ENCODE measurements at regions not wholly inside any gene's neighbourhood (a gene's known extent, or its start where the extent isn't known, plus 50 kb on each side); places are given as distances from the start of the nearest gene placed in this dataset.

DNA sequence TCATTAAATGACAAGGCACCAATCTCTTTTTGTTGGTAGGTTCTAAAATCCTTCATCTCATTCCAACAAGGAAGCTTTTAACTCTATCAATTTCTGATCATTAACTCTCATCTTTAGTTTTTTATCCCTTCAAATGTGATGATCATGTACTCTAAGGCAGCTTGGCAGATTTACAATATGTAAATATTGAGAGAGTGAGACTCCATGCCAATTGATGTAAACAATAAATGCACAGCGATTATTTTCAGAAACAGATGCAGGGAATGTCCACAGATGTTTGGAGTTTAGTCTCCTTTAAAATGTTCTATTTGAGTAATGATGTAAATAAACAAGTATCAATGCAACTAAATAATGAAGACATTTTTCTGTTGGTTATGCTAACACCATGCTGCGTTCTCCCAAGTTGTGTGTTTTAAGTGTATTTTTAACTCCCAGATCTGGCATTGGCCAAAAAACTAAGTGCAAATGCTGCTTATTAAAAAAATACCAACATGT is 213.8 kb downstream of the AHR start:
- H3K79me2 ChIP-seq (ENCODE audit: insufficient read depth, low read length), result no peaks in the 10 kb centered on the region
- no peak overlapping the region for H3K9ac ChIP-seq (ENCODE audit: low read depth, low read length, poor library complexity, severe bottlenecking)
- no peaks in the 10 kb centered on the region for H3F3A ChIP-seq (ENCODE audit: low read depth)
- no peaks in the 10 kb centered on the region for H4K20me1 ChIP-seq (ENCODE audit: insufficient read depth, low read length, poor library complexity, severe bottlenecking)
- H3K27me3 ChIP-seq (ENCODE audit: insufficient read depth, low read length, poor library complexity, severe bottlenecking), result no peaks in the 10 kb centered on the region
- no peaks in the 10 kb centered on the region for H3K9me2 ChIP-seq (replicated peaks; ENCODE audit: low read depth, low read length)
- H3K4me2 ChIP-seq (ENCODE audit: low read depth, low read length, poor library complexity, severe bottlenecking), result no peak overlapping the region
- no peaks in the 10 kb centered on the region for H3K36me3 ChIP-seq (ENCODE audit: insufficient read depth, low read length)
- TF ChIP-seq, protein P1, sequence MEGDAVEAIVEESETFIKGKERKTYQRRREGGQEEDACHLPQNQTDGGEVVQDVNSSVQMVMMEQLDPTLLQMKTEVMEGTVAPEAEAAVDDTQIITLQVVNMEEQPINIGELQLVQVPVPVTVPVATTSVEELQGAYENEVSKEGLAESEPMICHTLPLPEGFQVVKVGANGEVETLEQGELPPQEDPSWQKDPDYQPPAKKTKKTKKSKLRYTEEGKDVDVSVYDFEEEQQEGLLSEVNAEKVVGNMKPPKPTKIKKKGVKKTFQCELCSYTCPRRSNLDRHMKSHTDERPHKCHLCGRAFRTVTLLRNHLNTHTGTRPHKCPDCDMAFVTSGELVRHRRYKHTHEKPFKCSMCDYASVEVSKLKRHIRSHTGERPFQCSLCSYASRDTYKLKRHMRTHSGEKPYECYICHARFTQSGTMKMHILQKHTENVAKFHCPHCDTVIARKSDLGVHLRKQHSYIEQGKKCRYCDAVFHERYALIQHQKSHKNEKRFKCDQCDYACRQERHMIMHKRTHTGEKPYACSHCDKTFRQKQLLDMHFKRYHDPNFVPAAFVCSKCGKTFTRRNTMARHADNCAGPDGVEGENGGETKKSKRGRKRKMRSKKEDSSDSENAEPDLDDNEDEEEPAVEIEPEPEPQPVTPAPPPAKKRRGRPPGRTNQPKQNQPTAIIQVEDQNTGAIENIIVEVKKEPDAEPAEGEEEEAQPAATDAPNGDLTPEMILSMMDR (conservative IDR thresholded peaks at IDR 0.05; ENCODE audit: low read length), result no peak
- no peak for TF ChIP-seq EZH2phosphoT487 (IDR thresholded peaks at IDR 0.05; ENCODE audit: borderline replicate concordance)
- no peak overlapping the region for H2AFZ ChIP-seq (ENCODE audit: low read length)
- no peaks in the 10 kb centered on the region for H3K9me3 ChIP-seq (ENCODE audit: insufficient read depth, low read depth, low read length)
- no peak overlapping the region for H3K4me3 ChIP-seq (ENCODE audit: low read length, poor library complexity, severe bottlenecking)
- peaks cover 8% of the 10 kb centered on the region for H3K4me1 ChIP-seq (ENCODE audit: insufficient read depth, low read length, poor library complexity, severe bottlenecking)

DNA sequence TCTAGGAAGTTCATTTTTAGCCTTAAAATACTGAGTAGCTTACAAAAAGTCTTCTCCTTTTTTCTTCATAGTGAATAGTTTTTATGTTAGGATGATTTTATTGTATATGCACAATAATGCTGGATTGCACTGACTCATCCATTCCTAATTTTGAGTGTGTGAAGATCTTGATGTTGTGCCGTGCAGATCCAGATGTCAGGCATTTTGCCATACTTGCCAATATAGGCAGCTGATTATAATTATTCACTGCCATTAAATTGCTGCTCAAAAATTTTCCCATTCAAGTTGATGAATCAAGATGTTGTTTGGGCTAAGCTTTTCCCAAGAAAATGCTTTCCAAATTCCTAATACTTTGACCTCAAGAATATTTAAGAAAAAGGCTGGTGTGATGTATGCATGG is 218.3 kb downstream of the AHR start:
- no peaks in the 10 kb centered on the region for H3K9me3 ChIP-seq (ENCODE audit: insufficient read depth, low read depth, low read length)
- H3K36me3 ChIP-seq (ENCODE audit: insufficient read depth, low read length), result no peaks in the 10 kb centered on the region
- TF ChIP-seq, protein P1 (conservative IDR thresholded peaks at IDR 0.05; ENCODE audit: low read length), result no peak
- TF ChIP-seq EZH2phosphoT487 (IDR thresholded peaks at IDR 0.05; ENCODE audit: borderline replicate concordance), result no peak
- H3K4me2 ChIP-seq (ENCODE audit: low read depth, low read length, poor library complexity, severe bottlenecking), result no peak overlapping the region
- H2AFZ ChIP-seq (ENCODE audit: low read length), result no peak overlapping the region
- H3K27me3 ChIP-seq (ENCODE audit: insufficient read depth, low read length, poor library complexity, severe bottlenecking), result no peaks in the 10 kb centered on the region
- no peaks in the 10 kb centered on the region for H4K20me1 ChIP-seq (ENCODE audit: insufficient read depth, low read length, poor library complexity, severe bottlenecking)
- no peaks in the 10 kb centered on the region for H3K79me2 ChIP-seq (ENCODE audit: insufficient read depth, low read length)
- peaks cover 12% of the 10 kb centered on the region for H3K4me1 ChIP-seq (ENCODE audit: insufficient read depth, low read length, poor library complexity, severe bottlenecking)
- no peak overlapping the region for H3K9ac ChIP-seq (ENCODE audit: low read depth, low read length, poor library complexity, severe bottlenecking)
- no peaks in the 10 kb centered on the region for H3K9me2 ChIP-seq (replicated peaks; ENCODE audit: low read depth, low read length)
- H3K4me3 ChIP-seq (ENCODE audit: low read length, poor library complexity, severe bottlenecking), result no peak overlapping the region
- H3F3A ChIP-seq (ENCODE audit: low read depth), result no peaks in the 10 kb centered on the region

DNA sequence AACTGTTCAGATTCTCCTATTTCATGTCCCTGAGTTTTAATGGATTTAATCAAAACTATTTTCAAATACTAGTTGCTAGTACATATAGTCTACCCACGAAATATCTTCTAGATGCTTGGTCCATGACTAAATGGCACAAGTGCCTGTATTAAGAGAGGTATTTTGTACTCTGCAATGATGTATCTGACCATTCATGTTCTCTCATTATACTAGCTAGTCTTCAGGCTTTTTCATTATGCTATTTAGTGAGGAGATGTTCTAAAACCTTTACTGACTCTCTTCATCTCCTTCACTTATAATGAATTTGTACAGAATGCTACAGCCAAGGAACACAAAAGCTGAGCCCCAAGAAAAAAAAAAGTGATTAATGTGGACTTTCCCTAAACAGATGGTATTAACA is 222.5 kb downstream of the AHR start:
- Histone ChIP-seq H3K36me3 (ENCODE audit: insufficient read depth, low read length) (no peaks in the 10 kb centered on the region), H3K27me3 (ENCODE audit: insufficient read depth, low read length, poor library complexity, severe bottlenecking) (no peaks in the 10 kb centered on the region), H3K79me2 (ENCODE audit: insufficient read depth, low read length) (no peaks in the 10 kb centered on the region), H3K4me3 (ENCODE audit: low read length, poor library complexity, severe bottlenecking) (no peak overlapping the region), H3K9me2 (replicated peaks; ENCODE audit: low read depth, low read length) (no peaks in the 10 kb centered on the region), H3K9ac (ENCODE audit: low read depth, low read length, poor library complexity, severe bottlenecking) (no peak overlapping the region), H2AFZ (ENCODE audit: low read length) (peak overlapping the region; percentile 58; the same call in 1 of the 2 replicates), H3K4me2 (ENCODE audit: low read depth, low read length, poor library complexity, severe bottlenecking) (peak overlapping the region; percentile 23), H4K20me1 (ENCODE audit: insufficient read depth, low read length, poor library complexity, severe bottlenecking) (no peaks in the 10 kb centered on the region), H3K9me3 (ENCODE audit: insufficient read depth, low read depth, low read length) (no peaks in the 10 kb centered on the region), H3K4me1 (ENCODE audit: insufficient read depth, low read length, poor library complexity, severe bottlenecking) (peaks cover 30% of the 10 kb centered on the region), H3F3A (ENCODE audit: low read depth) (0 out of 2 replicates have a peak, but pooled peaks cover 3% of the 10 kb centered on the region)
- TF ChIP-seq, protein P1 (conservative IDR thresholded peaks at IDR 0.05; ENCODE audit: low read length), result no peak
- no peak for TF ChIP-seq EZH2phosphoT487 (IDR thresholded peaks at IDR 0.05; ENCODE audit: borderline replicate concordance)

Data from Loucy (cell line).